OCI-LY7 (cell line): ENCODE measurements at regions not wholly inside any gene's neighbourhood (a gene's known extent, or its start where the extent isn't known, plus 50 kb on each side); places are given as distances from the start of the nearest gene placed in this dataset.

Experiments used
- EZH2phosphoT487 ChIP-seq: fragments of 200-600 bp; sonication (generic); IDR thresholded peaks from 2 replicates; pipeline ENCODE4 v1.6.1; 2018; ENCODE audit warnings: low read depth, borderline replicate concordance, mild to moderate bottlenecking, mixed run types, antibody characterized with exemption, low read length, moderate library complexity, mixed read lengths
- TF ChIP-seq, protein P1 (sequence below): fragments of 200-600 bp; sonication (generic); conservative IDR thresholded peaks from 2 replicates; pipeline ENCODE4 v1.5.1; 2014; ENCODE audit warnings: mild to moderate bottlenecking, antibody characterized with exemption, low read length, moderate library complexity, mixed read lengths

DNA sequence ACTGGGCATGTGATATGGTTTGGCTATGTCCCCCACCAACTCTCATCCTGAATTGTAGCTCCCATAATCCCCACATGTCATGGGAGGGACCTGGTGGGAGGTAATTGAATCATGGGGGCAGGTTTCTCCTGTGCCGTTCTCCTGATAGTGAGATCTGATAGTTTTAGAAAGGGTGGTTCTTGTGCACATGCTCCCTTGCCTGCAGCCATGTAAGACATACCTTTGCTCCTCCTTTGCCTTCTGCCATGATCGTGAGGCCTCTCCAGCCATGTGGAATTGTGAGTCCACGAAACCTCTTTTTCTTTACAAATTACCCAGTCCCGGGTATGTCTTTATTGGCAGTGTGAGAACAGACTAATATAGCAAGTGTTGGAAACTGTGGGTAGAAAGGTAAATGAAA is 99.5 kb upstream of the HMCN1 start:
- TF ChIP-seq, protein P1, sequence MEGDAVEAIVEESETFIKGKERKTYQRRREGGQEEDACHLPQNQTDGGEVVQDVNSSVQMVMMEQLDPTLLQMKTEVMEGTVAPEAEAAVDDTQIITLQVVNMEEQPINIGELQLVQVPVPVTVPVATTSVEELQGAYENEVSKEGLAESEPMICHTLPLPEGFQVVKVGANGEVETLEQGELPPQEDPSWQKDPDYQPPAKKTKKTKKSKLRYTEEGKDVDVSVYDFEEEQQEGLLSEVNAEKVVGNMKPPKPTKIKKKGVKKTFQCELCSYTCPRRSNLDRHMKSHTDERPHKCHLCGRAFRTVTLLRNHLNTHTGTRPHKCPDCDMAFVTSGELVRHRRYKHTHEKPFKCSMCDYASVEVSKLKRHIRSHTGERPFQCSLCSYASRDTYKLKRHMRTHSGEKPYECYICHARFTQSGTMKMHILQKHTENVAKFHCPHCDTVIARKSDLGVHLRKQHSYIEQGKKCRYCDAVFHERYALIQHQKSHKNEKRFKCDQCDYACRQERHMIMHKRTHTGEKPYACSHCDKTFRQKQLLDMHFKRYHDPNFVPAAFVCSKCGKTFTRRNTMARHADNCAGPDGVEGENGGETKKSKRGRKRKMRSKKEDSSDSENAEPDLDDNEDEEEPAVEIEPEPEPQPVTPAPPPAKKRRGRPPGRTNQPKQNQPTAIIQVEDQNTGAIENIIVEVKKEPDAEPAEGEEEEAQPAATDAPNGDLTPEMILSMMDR = no peak
- TF ChIP-seq EZH2phosphoT487 = no peak
